GM21447 (cell line): ENCODE measurements at regions not wholly inside any gene's neighbourhood (a gene's known extent, or its start where the extent isn't known, plus 50 kb on each side); places are given as distances from the start of the nearest gene placed in this dataset.
"Not testable (repeated sequence)": the region's sequence is repeated elsewhere in the genome, so short reads cannot be mapped to it uniquely, and the experiment has no call there.

ENCODE experiments used
- ATAC-seq: cut with Tn5 transposase; IDR thresholded peaks from one replicate; pipeline ENCODE4 v1.9.1; 2021; ENCODE audit not compliant: unreplicated experiment

GRCh38 chr9:26508897-26509296 is 383.7 kb downstream of the CAAP1 start:
- no peak for ATAC-seq

- ATAC-seq: no peak
These were observed 388.5 kb downstream of the CAAP1 start for GRCh38 chr9:26504057-26504456.

- no peak for ATAC-seq
These were observed 390.3 kb downstream of the CAAP1 start for GRCh38 chr9:26502311-26502710.

GRCh38 chr9:26500471-26500870 is 392.1 kb downstream of the CAAP1 start:
- ATAC-seq: no peak

GRCh38 chr9:26492608-26493521 is 399.7 kb downstream of the CAAP1 start:
- ATAC-seq: not testable (repeated sequence)

GRCh38 chr9:26491922-26492607 is 400.5 kb downstream of the CAAP1 start:
- ATAC-seq: not testable (repeated sequence)

GRCh38 chr9:26483991-26484390 is 408.6 kb downstream of the CAAP1 start:
- no peak for ATAC-seq

- no peak for ATAC-seq
These were observed 414.6 kb downstream of the CAAP1 start for GRCh38 chr9:26477963-26478362.

GRCh38 chr9:26471261-26471660 is 421.3 kb downstream of the CAAP1 start:
- ATAC-seq: no peak

GRCh38 chr9:26470284-26470683 is 422.3 kb downstream of the CAAP1 start:
- ATAC-seq: no peak

- ATAC-seq: no peak
These were observed 428.8 kb downstream of the CAAP1 start for GRCh38 chr9:26463837-26464236.

- ATAC-seq: no peak
These were observed 429.9 kb downstream of the CAAP1 start for GRCh38 chr9:26462751-26463150.

GRCh38 chr9:26462213-26462612 is 430.4 kb downstream of the CAAP1 start:
- no peak for ATAC-seq

- no peak for ATAC-seq
These were observed 432.0 kb downstream of the CAAP1 start for GRCh38 chr9:26460624-26461023.

GRCh38 chr9:26459959-26460358 is 432.6 kb downstream of the CAAP1 start:
- ATAC-seq: no peak

GRCh38 chr9:26458054-26458453 is 434.5 kb downstream of the CAAP1 start:
- ATAC-seq: no peak

GRCh38 chr9:26457151-26457550 is 435.5 kb downstream of the CAAP1 start:
- no peak for ATAC-seq

- no peak for ATAC-seq
These were observed 453.5 kb downstream of the CAAP1 start for GRCh38 chr9:26439061-26439624.

- ATAC-seq: no peak
These were observed 455.4 kb downstream of the CAAP1 start for GRCh38 chr9:26437056-26437711.

- ATAC-seq: no peak
These were observed 466.0 kb downstream of the CAAP1 start for GRCh38 chr9:26426551-26427131.

- no peak for ATAC-seq
These were observed 474.1 kb downstream of the CAAP1 start for GRCh38 chr9:26418480-26418879.
